ENCODE measurements at regions not wholly inside any gene's neighbourhood (a gene's known extent, or its start where the extent isn't known, plus 50 kb on each side); places are given as distances from the start of the nearest gene placed in this dataset.

DNA sequence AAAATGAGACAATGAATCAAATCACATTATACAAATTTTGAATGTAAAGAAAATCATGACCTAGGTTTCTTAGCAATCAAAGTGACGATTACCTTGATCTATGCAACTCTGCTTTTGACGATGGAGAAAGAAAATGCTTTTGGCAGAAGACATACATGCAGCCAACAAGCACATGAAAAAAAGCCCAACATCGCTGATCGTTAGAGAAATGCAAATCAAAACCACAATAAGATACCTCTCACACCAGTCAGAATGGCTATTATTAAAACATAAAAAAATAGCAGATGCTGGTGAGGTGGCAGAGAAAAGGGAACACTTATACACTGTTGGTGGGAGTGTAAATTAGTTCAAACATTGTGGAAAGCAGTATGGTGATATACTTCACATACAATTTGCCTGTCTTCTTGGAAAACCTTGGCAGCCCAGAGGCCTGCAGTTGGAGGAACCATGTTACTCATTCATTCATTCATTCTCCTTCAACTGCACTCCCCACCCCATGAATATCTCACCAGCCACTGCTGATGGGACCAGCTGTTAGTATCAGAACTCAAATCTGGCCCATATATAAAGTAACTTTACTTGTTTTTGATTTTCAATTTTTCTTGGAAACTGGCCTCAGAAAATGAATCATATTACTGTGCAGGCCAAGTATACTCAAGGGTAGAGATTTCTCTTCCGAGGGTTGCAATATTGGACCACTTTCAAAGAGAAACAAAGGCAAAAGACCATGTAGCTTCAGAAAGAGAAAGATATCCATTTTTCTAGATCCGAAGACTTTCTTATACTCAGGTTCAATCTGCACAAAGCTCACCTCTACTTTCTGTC lies 358.6 kb upstream of the ARHGEF26 start:
- TF ChIP-seq EZH2phosphoT487 (IDR thresholded peaks at IDR 0.05; ENCODE audit: borderline replicate concordance, low read length), result no peak
- TF ChIP-seq, protein P1, sequence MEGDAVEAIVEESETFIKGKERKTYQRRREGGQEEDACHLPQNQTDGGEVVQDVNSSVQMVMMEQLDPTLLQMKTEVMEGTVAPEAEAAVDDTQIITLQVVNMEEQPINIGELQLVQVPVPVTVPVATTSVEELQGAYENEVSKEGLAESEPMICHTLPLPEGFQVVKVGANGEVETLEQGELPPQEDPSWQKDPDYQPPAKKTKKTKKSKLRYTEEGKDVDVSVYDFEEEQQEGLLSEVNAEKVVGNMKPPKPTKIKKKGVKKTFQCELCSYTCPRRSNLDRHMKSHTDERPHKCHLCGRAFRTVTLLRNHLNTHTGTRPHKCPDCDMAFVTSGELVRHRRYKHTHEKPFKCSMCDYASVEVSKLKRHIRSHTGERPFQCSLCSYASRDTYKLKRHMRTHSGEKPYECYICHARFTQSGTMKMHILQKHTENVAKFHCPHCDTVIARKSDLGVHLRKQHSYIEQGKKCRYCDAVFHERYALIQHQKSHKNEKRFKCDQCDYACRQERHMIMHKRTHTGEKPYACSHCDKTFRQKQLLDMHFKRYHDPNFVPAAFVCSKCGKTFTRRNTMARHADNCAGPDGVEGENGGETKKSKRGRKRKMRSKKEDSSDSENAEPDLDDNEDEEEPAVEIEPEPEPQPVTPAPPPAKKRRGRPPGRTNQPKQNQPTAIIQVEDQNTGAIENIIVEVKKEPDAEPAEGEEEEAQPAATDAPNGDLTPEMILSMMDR (IDR thresholded peaks at IDR 0.05; ENCODE audit: low read depth, low read length, poor library complexity, severe bottlenecking), result no peak
